GM18526 (cell line): ENCODE measurements at regions not wholly inside any gene's neighbourhood (a gene's known extent, or its start where the extent isn't known, plus 50 kb on each side); places are given as distances from the start of the nearest gene placed in this dataset.

Source experiments
- POLR2A ChIP-seq: IDR thresholded peaks from 3 replicates; pipeline ENCODE4 v1.6.1; 2011; ENCODE audit not compliant: insufficient read length; ENCODE audit errors: extremely low read depth

DNA sequence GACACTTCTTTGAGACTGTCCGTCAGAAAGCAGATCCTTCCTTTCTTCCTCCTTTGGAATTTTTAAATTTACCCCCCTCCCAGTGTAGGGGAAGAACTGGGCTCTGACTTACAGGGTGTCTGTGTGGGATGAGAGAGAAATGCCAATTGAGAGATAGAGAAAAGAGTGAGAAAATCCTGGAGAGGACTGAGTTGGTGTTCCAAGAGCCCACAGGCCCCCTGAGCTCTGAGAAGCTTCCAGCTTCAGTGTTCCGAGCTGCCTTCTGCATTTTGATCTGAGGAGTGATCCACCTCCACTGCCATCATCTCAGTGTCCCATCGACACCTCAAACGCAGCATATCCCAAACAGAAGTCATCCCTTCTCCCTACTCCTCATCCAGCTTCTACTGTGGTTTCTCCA lies 70.7 kb upstream of the GRK3 start:
- no peak for TF ChIP-seq POLR2A

- no peak for TF ChIP-seq POLR2A
Observed at GRCh38 chr22:25494774-25495173, 69.7 kb upstream of the GRK3 start.

DNA sequence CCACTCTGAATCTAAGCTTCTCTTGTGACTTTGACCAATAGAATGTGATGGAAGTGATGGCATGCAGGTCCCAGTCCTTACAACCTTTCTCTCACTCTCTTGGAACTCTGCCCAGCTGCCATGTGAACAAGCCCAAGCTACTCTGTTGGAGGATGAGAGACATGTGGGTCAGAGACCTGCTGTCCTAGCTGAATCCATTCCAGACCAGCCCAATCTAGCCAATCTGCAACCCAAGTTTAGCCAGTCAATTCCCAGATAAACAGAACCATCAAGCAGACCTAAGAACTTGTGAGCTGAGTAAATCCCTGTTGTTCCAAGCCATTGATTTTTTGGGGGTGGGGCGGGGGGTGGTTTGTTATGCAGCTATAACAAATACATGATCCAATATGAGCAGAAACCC lies 69.2 kb upstream of the GRK3 start:
- TF ChIP-seq POLR2A: no peak

- no peak for TF ChIP-seq POLR2A
Observed at GRCh38 chr22:25496396-25497064, 67.9 kb upstream of the GRK3 start.

DNA sequence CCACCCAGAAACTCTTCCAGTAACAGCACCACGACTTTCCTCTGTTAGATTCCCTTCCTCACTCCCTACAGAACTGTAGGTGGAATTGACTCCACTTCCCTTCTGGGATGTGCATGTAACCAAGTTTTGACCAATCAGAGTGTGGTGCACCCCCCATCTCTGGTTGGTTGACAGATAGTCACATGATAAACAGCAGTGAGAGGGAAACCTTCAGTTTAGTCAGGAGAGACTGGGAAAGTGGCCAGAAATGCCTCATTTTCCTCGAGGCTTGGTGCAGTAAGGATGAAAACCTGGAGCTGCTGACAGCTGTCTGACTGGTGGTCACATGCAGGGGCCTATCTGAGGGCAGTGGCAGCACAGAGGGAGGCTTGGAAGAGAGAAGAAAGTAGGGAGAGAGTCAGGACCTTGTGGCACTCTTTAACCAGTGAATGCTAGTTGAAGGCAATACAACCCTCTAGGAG lies 67.3 kb upstream of the GRK3 start:
- no peak for TF ChIP-seq POLR2A

GRCh38 chr22:25497716-25498115 lies 66.8 kb upstream of the GRK3 start:
- TF ChIP-seq POLR2A: no peak

- no peak for TF ChIP-seq POLR2A
Observed at GRCh38 chr22:25508161-25508560, 56.3 kb upstream of the GRK3 start.

DNA sequence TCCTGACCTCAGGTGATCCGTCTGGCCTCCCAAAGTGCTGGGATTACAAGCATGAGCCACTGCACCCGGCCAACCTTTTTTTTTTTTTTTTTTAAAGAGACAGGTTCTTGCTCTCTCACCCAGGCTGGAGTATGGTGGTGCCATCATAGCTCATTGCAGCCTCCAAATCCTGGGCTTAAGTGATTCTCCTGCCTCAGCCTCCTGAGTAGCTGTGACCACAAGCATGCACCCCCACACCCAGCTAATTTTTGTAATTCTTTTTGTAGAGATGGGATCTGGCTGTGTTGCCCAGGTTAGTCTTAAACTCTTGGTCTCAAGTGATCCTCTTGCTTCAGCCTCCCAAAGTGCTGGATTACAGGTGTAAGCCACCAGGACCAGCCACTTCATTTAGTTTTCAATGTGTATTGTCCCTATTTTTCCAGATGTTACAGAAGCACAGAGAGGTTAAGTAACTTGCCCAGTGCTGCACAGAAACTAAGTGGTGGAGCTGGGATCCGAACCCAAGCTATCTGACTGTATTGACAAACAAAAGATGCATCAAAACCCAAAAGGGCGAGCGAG lies 55.6 kb upstream of the GRK3 start:
- no peak for TF ChIP-seq POLR2A

- no peak for TF ChIP-seq POLR2A
Observed at GRCh38 chr22:25509374-25509791, 55.1 kb upstream of the GRK3 start.

DNA sequence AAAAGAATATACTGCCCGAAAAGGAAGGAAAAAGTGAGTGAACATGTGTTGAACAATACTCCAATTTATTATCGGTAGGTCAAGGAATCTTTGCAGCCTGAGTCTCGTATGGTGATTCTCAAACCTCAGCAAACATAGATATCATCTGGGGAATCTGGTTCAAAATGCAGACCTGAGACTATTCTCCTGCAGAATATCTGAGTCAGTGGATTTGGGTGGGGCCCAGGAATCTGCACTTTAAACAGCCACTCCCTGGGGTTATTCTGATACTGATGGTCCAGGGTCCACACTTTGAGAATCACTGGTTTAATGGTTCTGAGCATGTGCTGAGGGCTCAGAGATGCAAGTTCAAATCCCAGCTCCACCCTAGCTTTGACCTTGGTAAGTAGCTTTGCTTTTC lies 53.6 kb upstream of the GRK3 start:
- no peak for TF ChIP-seq POLR2A

GRCh38 chr22:25511725-25512124 lies 52.8 kb upstream of the GRK3 start:
- TF ChIP-seq POLR2A: no peak

DNA sequence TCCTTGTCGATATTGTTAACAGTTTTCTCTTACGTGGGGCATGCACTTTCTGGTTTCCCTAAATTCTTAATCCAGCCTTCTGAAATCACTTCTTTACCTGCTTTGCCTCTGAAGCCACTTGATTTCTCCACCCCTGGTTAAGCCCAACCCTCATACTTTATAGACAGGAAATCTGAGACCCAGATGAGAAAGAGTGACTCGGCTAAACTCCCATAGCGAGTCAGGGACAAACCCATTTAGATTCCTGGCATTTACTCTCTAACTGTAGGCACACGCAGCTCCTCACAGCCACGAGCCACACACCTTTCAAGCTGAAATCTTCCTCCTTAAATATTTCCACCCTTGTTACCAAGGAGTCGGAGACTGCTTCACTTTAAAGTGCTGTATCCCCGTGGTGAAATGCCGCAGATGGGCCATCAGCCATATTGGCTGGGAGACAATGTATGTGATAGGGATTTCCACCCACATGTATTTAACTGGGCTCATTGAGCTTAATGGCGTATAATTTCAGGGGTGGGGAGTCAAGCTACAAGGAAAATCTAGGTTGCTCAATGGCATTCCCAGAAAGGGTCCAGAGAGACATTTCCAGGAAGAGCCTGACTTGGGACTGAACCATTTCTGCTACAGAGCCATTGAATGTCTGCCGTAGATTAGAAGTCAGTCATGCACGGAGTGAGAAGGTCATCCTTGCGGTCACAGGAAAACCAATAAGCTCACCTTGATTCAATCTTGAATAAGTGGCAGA lies 49.9 kb upstream of the GRK3 start:
- no peak for TF ChIP-seq POLR2A
